Heart left ventricle (tissue), 16 donors: ENCODE measurements at regions not wholly inside any gene's neighbourhood (a gene's known extent, or its start where the extent isn't known, plus 50 kb on each side); places are given as distances from the start of the nearest gene placed in this dataset.

ENCODE experiments used
- ATAC-seq, 4 donors: fragments of 200-7000 bp; cut with Tn5 transposase; one replicate each; pipeline ENCODE4 v1.9.1; 2020 to 2022; ENCODE audit warnings: moderate library complexity in 4 of 4, mild to moderate bottlenecking in 3 of 4, moderate number of reproducible peaks in 1 of 4
- DNase-seq, 5 donors: peaks; one replicate each; pipeline ENCODE4 v3.0.0-alpha.2; 2020
- H3K27ac ChIP-seq, 12 donors: fragments of 200-600 bp; sonication (generic) in 4 of 12; one replicate each; pipeline versions ENCODE4 v1.5.0 to v1.8.0; 2016 to 2022; ENCODE audit warnings: mild to moderate bottlenecking in 2 of 12
- H3K27me3 ChIP-seq, 9 donors: fragments of 200-600 bp; sonication (generic) in 2 of 9; one replicate each; pipeline versions ENCODE4 v1.5.1 to v1.8.0; 2016 to 2022; ENCODE audit warnings: mild to moderate bottlenecking in 3 of 9
- H3K36me3 ChIP-seq, 9 donors: fragments of 200-600 bp; sonication (generic) in 2 of 9; one replicate each; pipeline versions ENCODE4 v1.5.0 to v1.8.0; 2018 to 2022; ENCODE audit warnings: mild to moderate bottlenecking in 2 of 9
- H3K4me1 ChIP-seq, 12 donors: fragments of 200-600 bp; sonication (generic) in 4 of 12; one replicate each; pipeline versions ENCODE4 v1.5.0 to v1.8.0; 2016 to 2022; ENCODE audit warnings: mild to moderate bottlenecking in 3 of 12
- H3K4me3 ChIP-seq, 12 donors: fragments of 200-600 bp; sonication (generic) in 4 of 12; one replicate each; pipeline versions ENCODE4 v1.5.0 to v1.8.0; 2017 to 2022; ENCODE audit warnings: mild to moderate bottlenecking in 9 of 12, moderate library complexity in 4 of 12
- H3K9me3 ChIP-seq, 12 donors: fragments of 200-600 bp; sonication (generic) in 4 of 12; one replicate each; pipeline versions ENCODE4 v1.5.0 to v1.8.0; 2016 to 2022; ENCODE audit warnings: mild to moderate bottlenecking in 1 of 12
- POLR2A ChIP-seq, 2 donors: fragments of 450-650 bp; IDR thresholded peaks; one replicate each; pipeline ENCODE4 v1.6.1; 2017; ENCODE audit warnings: antibody characterized with exemption in 2 of 2, mild to moderate bottlenecking in 2 of 2, moderate library complexity in 2 of 2
- WGBS, 4 donors: extraction: QIAGEN DNeasy Blood & Tissue Kit in 2 of 4; methylation state at CpG; one replicate each; pipeline versions ENCODE4 v1.1.5 to v1.1.7; 2013 to 2018; 5-methylcytosine and 5-hydroxymethylcytosine counted together
- intact Hi-C, 10 donors: fragments of 100-400 bp; cut with DNase I; formaldehyde crosslinking; loops; one replicate each; pipeline versions ENCODE4 v1.11.1 to v1.14.2; 2022
- TF ChIP-seq, protein P1 (sequence below), 12 donors: fragments of 200-600 bp; sonication (generic) in 4 of 12; IDR thresholded peaks; one replicate each; pipeline versions ENCODE4 v1.5.0 to v1.8.0; 2018 to 2022; ENCODE audit warnings: antibody characterized with exemption in 12 of 12, mild to moderate bottlenecking in 5 of 12
- donor health status: ischemic (EF 13 %, LVEDD 7.1; RV severe dilation, severe dysfunction).
- donor health status: healthy with polysubstance abuse.
- donor health status: DM: no; HTN: yes; CAD: no.
- donor health status: DM: no; HTN: no; CAD: no.
- donor health status: ischemic (EF 25% LVEDD 6.9; RV normal size, moderate dysfunction).
- donor health status: ischemic (EF 25% LVEDD 5.7; RV mildly dilated, moderate dysfunction).
- donor health status: healthy.
- donor health status: DM: yes; HTN: yes; CAD: no.
- donor health status: ischemic (EF 35%, LVEDD 5.7; RV mildly dilated, moderate dysfunction).
- donor health status: nonischemic (EF 11% LVEDD 7.7; RV severe dilation, severe dysfunction).
- donor health status: DM: yes; HTN: yes; CAD: no.
- donor health status: PGD.
- donor health status: ischemic (EF 29% LVEDD 5.4; RV normal size, mild dysfunction).
- donor health status: nonischemic (EF 23%, LVEDD 6.1; RV moderate dilation, normal function).

DNA sequence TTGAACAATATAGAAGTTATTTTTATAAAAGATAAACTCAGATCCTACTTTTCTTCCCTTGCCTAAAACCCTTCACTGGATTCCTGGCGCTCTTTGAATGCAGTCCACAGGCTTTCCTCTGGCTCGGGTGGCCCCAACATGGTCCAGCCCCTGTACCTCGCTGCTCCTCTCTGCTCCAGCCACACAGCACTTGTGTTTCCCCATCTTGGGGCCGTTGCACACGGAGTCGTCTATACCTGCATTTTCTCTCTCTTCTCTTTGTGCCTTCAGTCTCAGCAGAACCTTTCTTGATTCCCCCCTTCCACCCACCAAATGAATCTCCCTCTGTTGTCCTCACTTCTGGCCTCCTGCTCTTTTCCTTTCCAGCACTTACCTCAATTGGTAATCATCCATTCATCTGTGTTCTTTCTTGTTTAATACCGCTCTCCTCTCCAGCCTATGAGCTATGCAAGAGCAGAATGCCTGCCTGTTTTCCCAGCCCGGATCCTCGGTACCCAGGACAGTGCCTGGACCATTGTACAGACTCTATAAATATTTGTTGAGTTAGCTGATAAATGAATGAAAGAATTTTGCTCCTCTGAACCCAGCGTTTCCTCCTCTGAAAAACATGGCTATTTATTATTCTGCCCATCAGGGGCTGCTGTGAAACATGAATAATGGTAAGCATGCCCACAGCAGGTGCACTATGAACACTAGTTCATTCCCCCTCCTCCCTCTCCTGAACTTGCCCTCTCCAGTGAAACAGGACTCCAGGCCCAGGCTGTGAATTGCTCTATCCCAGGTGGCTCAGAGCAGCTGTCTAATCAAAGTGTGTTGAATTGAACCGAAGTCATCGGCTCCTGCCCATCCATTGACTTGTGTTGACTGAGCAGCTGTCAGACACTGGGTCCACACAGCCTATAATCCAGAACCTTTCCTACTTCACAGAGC is 266.9 kb downstream of the PTPRU start:
- Histone ChIP-seq H3K27me3 (peaks cover 0 to 28% (median 10%) of the 10 kb centered on the region in 9 donors), H3K9me3 (no peaks in the 10 kb centered on the region), H3K36me3 (no peaks in the 10 kb centered on the region), H3K4me1 (peaks cover 0 to 6% (median 0%) of the 10 kb centered on the region in 12 donors), H3K4me3 (no peak overlapping the region), H3K27ac (no peak overlapping the region)
- ATAC-seq (no peak), DNase-seq (no peak)
- 64 to 73% (median 68%) methylated on average over 12 of the region's 12 CpGs for WGBS, 4 donors
- intact Hi-C loops, result no loop called here
- TF ChIP-seq, protein P1, sequence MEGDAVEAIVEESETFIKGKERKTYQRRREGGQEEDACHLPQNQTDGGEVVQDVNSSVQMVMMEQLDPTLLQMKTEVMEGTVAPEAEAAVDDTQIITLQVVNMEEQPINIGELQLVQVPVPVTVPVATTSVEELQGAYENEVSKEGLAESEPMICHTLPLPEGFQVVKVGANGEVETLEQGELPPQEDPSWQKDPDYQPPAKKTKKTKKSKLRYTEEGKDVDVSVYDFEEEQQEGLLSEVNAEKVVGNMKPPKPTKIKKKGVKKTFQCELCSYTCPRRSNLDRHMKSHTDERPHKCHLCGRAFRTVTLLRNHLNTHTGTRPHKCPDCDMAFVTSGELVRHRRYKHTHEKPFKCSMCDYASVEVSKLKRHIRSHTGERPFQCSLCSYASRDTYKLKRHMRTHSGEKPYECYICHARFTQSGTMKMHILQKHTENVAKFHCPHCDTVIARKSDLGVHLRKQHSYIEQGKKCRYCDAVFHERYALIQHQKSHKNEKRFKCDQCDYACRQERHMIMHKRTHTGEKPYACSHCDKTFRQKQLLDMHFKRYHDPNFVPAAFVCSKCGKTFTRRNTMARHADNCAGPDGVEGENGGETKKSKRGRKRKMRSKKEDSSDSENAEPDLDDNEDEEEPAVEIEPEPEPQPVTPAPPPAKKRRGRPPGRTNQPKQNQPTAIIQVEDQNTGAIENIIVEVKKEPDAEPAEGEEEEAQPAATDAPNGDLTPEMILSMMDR (IDR thresholded peaks at IDR 0.05), result no peak
- no peak for TF ChIP-seq POLR2A (IDR thresholded peaks at IDR 0.05)

DNA sequence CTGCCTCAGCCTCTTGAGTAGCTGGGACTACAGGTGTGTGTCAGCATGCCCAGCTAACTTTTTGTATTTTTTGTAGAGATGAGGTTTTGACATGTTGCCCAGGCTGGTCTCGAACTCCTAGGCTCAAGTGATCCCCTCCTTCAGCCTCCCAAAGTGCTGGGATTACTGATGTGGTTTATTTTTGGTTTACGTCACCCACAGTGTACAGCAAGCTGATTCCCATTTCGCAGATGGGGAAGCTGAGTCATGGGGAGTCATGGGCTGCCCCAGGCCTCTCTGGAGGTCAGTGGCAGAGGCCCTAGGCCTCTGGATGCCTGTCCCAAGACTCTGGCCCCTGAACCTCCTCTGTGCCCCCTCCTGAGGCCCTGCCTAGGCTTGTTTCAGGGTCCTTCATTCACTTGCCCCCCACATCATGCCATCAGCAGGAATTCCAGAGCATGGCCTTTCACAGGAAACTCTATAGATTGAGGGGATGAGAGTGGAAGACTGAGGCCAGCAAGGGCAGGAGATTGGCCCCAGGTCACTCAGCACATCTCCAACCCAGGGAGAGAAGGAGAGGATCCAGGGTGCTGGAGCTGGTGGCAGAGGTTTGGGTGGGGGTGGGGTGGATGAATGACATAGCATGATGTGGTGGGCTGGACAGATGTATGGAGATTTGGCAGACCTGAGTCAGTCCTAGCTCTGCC is 266.0 kb downstream of the PTPRU start:
- no peak for TF ChIP-seq POLR2A (IDR thresholded peaks at IDR 0.05)
- ATAC-seq, result no peak
- H3K4me3 ChIP-seq, result no peak overlapping the region
- no peaks in the 10 kb centered on the region for H3K36me3 ChIP-seq
- H3K4me1 ChIP-seq, result peaks cover 0 to 6% (median 0%) of the 10 kb centered on the region in 12 donors
- no peak for DNase-seq
- H3K27me3 ChIP-seq, result peaks cover 0 to 33% (median 10%) of the 10 kb centered on the region in 9 donors
- H3K9me3 ChIP-seq, result no peaks in the 10 kb centered on the region
- WGBS, 4 donors, result 73 to 86% (median 81%) methylated on average over 3 of the region's 3 CpGs
- intact Hi-C loops, result no loop called here
- H3K27ac ChIP-seq, result no peak overlapping the region

DNA sequence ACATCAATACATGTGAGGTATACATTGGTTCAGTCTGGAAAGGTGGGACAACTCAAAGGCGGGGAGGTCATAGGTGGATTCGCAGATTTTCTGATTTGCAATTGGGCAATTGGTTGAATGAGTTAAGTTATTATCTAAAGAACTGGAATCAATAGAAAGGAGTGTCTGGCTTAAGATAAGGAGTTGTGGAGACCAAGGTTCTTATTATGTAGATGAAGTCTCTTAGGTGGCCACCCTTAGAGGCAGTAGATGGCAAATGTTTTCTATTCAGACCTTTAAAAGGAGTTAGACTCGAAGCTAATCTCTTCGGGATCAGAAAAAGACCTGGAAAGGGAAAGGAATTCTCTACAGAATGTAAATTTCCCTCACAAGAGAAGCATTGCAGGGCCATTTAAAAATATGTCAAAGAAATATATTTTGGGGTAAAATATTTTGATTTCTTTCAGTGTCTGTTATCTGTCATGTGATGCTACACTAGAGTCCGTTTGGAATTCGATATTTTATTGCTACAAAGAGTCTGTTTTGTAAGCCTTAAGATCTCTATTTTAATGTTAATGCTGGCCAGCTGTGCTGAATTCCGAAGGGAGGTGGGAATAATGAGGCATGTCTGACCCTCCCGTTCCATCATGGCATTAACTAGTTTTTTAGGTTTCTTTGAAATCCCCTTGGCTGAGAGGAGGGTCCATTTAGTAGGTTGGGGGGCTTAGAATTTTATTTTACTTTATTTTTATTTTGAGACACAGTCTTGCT is 265.1 kb downstream of the PTPRU start:
- peaks cover 0 to 42% (median 9%) of the 10 kb centered on the region in 9 donors for H3K27me3 ChIP-seq
- intact Hi-C loops, result no loop called here
- WGBS, 4 donors, result 23 to 43% (median 30%) methylated on average over 8 of the region's 8 CpGs

DNA sequence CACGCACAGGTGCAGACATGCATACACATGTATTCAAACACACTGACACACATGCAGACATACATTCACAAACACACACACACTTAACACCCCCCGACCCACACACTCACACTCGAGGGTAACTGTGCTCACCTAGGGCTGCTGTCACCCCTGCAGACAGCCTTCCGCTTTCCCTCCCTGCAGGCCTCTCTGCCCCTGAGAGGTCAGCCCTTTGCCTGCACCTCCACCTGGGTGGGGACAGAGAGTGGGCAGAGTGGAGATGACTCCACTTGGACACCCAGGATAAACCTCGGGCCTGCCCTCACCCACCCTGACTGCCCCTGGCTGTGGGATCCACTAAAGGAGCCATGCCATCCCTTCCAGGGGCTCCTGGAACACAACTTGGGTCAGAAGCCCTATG is 264.3 kb downstream of the PTPRU start:
- Histone ChIP-seq H3K4me3 (no peak overlapping the region), H3K36me3 (no peaks in the 10 kb centered on the region), H3K27me3 (peaks cover 0 to 42% (median 7%) of the 10 kb centered on the region in 9 donors), H3K4me1 (peaks cover 0 to 6% (median 0%) of the 10 kb centered on the region in 12 donors), H3K9me3 (peaks cover 0 to 14% (median 6%) of the 10 kb centered on the region in 12 donors), H3K27ac (no peak overlapping the region)
- no peak for TF ChIP-seq POLR2A (IDR thresholded peaks at IDR 0.05)
- TF ChIP-seq, protein P1 (IDR thresholded peaks at IDR 0.05), result no peak
- intact Hi-C loops, result no loop called here
- DNase-seq, result no peak
- WGBS, 4 donors, result 77 to 91% (median 78%) methylated on average over 5 of the region's 5 CpGs
- ATAC-seq, result no peak

More for the DNA sequence above, 265.1 kb downstream of the PTPRU start:
- peaks cover 0 to 7% (median under 1%) of the 10 kb centered on the region in 12 donors for H3K9me3 ChIP-seq
- ATAC-seq (no peak), DNase-seq (no peak)
- no peak overlapping the region for H3K27ac ChIP-seq
- peaks cover 0 to 6% (median 0%) of the 10 kb centered on the region in 12 donors for H3K4me1 ChIP-seq
- no peak overlapping the region for H3K4me3 ChIP-seq
- TF ChIP-seq POLR2A (IDR thresholded peaks at IDR 0.05), result no peak
- TF ChIP-seq, protein P1 (IDR thresholded peaks at IDR 0.05), result no peak
- no peaks in the 10 kb centered on the region for H3K36me3 ChIP-seq
